Stimulated activated CD8-positive, alpha-beta memory T cell treated with anti-CD3 and anti-CD28 coated beads, Interleukin-12 subunit alpha, Interleukin-12 subunit beta, amount 100 ng/mL, for 24 hours (primary cell): ENCODE measurements at regions not wholly inside any gene's neighbourhood (a gene's known extent, or its start where the extent isn't known, plus 50 kb on each side); places are given as distances from the start of the nearest gene placed in this dataset.
"Not testable (repeated sequence)": the region's sequence is repeated elsewhere in the genome, so short reads cannot be mapped to it uniquely, and the experiment has no call there.

Experiments used
- DNase-seq: peaks from one replicate; pipeline ENCODE4 v3.0.0-alpha.2; 2020; ENCODE audit errors: extremely low read depth

DNA sequence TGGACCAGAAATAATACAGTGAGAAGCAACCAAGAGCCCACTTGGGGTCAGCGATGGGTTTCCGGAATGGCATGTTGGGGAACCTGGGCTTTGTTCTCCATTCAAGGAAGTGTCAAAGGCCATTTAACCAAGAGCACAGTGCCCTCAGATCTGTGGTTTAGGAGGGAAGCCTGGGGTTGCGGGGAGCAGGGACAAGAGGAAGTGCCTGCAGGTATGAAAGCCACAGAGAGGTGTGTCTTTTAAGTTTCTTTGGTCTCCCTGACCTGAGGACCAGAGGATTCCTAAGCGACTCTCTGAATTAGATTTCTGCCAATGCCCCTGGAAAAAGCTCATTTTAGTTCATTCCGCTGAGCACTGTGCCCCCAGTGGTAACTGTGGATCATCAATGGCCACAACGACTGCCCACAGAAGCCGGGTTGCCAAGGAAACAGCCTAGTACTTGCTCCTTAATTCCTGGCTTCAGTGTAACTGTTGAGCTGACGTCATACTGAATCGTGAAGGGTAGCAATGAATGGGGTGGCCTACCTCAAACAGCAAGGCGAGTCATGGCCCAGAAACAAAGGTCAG lies 107.3 kb upstream of the SPIN1 start:
- no peak for DNase-seq

DNA sequence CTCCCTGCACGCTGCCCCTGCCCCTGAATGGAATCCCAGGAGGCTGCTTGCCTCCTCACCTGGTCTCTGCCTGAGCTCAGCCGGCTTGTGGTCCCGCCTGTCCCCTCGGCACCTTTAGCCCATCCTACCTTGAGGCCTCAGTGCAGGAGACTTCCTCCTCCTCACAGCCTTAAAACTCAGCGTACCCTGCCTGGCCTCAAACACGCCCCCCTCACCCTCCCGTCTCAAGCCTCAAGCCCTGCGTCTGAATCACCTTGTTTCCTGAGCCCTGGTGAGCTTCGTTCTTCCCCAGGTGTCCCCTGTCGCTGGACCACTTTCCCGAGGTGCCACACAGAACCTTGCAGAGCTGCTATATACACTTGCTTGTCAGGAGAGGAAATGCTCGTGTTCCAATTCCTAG lies 110.2 kb upstream of the SPIN1 start:
- no peak for DNase-seq

DNA sequence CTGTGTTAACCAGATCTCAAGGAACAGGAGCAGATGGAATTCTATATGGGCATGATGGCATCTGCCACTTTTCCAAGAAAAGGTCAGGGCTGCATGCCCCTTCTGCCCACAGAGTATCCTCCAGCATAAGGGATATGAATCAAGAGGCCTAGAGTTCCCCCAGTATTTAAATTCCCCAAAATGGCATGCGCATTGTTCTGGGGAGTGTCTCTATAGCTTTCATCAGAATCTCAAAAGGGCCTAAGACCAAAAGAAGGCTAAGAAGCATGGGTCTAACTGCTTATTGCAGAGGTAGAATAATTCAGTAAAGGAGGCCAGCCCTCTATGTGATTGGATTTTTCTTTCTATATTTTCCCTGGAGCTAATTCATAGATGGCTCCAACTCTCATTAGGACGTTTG lies 114.2 kb upstream of the SPIN1 start:
- no peak for DNase-seq

DNA sequence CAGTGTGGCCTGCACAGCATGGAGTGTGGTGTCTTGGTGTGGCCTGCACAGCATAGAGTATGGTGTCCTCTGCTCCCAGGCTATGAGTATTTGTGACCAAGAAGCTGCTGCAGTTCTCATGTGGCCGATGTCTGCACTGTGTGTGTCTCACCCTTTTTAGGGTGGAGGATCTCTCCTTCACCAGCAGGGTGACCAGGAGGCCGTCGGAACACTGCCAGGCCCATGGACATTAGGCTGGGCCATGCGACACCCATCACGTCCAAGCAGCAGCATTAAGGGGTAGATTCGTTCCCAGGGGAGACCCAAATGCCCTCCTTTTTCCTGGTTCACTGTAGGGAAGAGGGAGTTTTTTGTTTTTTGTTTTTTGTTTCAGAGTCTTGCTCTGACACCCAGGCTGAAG lies 115.3 kb upstream of the SPIN1 start:
- DNase-seq: no peak

DNA sequence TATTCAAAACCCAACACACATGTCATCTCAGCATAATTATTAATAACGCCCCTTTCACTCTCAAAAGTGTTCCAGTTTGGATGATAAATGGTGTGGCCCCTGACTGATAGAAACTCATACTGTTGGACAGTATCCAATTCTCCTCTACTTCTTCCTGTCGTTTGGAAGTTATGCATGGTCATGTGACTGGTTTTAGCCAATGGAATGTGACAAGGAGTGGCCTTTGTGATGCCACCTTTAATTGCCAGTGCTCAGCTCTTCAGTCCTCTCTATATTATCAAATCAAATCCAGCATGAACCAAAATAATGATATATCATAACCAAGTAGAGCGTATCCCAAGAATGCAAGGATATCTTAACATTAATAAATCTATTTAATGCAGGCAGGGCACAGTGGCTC lies 117.8 kb upstream of the SPIN1 start:
- no peak for DNase-seq

DNA sequence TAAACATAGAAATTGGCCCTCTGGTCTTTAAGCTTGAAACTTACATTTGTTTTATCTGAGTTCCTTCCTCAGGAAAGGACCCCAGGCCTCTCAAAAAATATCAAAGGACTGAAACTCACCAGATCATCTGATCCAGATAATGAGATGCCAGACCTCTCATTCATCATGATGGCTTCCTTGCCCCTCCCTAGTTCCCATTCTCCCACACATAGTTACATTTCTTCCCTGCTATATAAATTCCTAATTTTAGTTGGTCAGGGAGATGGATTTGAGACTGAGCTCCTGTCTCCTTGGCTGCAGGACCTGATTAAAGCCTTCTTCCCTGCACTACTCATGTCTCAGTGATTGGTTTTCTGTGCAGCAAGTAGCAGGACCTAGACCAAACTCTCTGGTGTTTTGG lies 119.4 kb upstream of the SPIN1 start:
- DNase-seq: no peak

DNA sequence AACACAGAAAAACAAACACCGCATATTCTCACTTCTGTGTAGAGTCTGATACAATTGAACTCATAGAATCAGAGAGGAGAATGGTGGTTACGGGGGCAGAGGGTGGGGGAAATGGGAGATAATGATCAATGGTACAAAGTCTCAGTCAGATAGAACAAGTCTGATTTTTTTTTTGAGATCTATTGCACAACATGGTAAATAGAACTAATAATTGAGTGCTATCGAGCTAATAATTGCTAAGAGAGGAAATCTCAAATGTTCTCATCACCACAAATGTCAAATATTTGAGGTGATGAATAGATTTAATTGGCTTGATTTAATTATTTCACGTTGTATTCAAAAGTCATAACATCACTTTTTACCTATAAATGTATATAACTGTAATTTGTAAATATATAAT lies 121.0 kb upstream of the SPIN1 start:
- no peak for DNase-seq

DNA sequence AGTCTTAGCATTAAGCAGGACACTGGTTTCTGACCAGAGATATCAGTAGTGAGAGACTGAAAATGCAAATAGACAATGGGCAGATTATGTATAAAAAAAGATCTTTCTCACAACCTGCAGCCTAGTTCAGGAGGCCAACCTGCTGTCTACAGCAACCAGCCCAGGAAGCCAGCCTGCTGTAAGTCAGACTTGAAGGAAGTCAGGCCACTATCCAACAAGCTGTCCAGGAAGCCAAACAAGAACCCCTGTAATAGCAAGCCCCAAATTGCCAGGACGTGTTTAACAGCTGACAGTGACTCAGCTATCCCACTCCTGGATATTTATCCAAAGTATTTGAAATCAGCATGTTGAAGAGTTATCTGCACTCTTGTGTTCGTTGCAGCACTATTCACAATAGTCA lies 121.8 kb upstream of the SPIN1 start:
- no peak for DNase-seq

DNA sequence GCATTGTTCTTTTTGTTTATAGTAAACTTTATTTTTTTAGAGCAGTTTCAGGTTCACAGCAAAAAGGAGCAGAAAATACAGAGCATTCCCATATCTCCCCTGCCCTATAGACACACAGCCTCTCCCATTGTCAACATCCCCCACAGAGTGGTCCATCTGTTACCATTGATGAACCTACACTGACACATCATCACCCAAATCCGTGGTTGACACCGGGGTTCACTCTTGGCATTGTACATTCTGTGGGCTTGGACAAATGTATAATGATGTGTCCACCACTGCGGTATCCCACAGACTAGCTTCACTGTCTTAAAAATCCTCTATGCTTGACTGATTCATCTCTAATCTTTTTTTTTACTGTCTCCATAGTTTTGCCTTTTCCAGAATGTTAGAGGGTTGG lies 120.7 kb upstream of the SPATA31C2 start:
- DNase-seq: no peak

DNA sequence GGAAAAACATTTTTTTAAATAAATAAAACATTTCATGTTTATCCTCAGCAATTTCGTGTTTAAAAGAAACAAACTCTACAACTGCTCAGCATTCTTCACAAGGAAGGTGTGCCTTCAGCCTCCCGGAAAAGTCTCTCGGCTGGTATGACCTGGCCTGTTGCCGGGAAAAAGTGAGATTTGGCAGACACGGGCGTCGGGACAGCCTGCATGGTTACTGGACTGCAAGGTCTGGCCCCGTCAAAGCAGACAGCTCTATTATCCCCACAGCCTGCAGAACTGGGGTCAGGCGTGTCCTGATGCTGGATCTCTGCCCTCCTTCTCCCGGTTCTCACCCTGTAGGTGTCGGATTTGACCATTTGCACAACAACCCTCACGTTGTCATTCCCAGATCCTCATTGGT lies 120.3 kb upstream of the SPATA31C2 start:
- DNase-seq: no peak

DNA sequence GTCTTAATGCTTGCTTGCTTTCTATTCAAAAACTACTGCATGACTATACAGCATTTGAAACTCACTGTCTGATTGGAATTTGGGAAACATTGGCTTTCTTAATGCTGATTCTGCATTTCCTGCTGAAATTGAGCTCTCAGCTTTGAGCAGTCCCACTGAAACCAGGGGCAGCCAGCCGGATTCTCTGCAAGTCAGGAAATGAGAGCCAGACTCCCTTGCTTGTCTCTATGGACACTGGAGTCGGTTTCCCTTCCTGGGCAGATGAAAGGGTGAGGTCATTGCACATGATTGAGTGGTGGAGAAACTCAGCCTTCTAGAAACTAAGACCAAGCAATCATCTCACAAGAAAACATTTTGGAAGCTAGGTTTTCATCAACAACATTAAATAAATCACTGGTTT lies 119.7 kb upstream of the SPATA31C2 start:
- DNase-seq: no peak

DNA sequence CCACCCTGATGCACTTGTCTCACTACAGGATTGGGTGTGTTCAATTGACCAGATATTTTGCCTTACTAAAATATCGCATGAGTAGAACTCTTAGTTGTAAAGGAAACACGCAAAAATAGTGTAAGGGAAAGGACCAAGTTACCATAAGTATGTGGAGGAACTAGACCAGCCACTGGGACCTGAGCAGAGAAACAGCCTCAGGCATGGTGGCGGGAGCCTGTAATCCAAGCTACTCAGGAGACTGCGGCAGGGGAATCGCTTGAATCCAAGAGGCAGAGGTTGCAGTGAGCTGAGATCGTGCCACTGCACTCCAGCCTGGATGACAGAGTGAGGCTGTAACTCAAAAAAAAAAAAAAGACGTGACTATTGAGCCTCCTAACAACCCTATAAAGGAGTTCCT lies 117.9 kb upstream of the SPATA31C2 start:
- DNase-seq: no peak

DNA sequence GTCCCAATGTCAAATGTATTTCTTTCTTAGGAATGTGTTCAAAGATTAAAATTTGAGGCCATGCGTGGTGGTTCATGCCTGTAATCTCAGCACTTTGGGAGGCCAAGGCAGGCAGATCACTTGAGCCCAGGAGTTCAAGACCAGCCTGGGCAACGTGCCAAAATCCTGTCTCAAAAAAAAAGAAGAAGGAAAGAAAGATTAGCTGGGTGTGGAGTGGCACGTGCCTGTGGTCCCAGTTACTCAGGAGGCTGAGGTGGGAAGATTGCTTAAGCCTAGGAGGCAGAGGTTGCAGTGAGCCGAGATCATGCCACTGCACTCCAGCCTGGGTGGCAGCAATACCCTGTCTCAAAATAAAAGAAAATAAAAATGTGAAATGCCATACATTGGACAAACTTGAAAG lies 117.5 kb upstream of the SPATA31C2 start:
- DNase-seq: not testable (repeated sequence)

DNA sequence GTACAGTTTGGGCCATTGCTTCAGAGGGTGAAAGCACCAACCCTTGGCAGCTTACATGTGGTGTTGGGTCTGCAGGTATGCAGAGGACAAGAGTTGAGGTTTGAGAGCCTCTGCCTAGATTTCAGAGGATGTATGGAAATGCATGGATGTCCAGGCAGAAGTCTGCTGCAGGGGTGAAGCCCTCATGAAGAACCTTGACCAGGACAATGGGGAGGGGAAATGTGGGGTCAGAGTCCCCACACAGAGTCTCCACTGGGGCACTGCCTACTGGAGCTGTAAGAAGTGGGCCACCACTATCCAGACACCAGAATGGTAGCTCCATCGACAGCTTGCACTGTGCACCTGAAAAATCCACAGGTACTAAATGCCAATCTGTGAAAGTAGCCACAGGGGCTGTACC lies 113.6 kb upstream of the SPATA31C2 start:
- no peak for DNase-seq

DNA sequence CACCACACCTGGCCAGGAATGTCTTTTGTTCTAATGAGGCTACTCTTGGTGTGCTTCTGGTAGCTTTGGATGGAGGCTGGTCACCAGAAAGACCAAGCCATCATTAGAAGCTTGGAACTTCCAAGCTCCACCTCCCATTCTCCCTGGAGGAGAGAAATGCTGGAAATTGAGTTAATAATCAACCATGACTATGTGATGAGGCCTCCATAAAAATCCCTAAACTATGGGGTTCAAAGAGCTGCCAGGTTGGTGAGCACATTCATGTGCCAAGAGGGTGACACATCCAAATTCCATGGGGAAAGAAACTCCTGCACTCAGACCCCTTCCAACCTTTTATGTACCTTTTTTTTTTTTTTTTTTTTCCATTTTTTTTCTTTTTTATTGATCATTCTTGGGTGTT lies 105.5 kb upstream of the SPATA31C2 start:
- no peak for DNase-seq

DNA sequence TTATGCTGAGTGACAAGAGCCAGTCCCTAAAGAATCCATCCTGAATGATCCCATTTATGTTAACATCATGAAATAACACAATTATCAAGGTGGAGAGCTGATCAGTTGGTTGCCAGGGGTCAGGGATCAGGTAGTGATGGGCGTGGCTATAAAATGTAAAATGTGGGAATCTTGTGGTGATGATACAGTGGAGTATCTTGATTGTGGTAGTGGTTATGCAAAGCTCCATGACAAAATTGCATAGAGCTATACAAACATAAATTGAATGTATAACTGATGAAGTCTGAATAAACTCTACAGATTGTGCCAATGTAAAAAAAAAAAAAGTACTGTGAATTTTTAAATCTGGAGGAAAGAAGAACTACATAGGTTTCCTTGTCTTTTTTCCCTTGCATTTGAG lies 104.6 kb upstream of the SPATA31C2 start:
- no peak for DNase-seq

DNA sequence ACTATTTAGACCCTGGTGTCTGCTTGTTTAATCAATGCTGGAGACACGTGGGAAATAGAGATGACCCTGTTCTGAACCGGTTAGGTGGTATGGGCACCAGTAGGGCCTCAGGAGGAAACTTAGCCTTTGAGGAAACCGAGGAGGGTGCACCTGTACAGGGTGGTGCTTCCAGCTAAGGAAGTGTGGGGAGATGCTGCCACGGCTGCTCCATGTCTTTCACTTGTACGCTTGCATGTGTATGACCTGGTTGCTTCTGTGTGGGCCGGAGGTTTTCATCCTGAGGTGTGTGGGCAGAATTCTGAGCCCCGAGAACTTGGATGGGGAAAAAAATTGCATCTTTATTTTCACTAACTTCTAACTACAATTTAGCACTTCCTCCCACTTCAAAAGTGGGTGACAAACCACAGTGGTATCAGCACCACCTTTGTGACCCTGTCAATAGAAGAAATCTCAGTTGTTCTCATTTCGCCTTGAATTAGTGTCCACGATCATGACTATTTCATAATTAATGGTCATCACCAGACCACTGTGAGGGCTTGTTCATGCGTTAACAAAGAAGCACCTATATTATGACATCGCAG lies 99.8 kb upstream of the SPATA31C2 start:
- DNase-seq: no peak

DNA sequence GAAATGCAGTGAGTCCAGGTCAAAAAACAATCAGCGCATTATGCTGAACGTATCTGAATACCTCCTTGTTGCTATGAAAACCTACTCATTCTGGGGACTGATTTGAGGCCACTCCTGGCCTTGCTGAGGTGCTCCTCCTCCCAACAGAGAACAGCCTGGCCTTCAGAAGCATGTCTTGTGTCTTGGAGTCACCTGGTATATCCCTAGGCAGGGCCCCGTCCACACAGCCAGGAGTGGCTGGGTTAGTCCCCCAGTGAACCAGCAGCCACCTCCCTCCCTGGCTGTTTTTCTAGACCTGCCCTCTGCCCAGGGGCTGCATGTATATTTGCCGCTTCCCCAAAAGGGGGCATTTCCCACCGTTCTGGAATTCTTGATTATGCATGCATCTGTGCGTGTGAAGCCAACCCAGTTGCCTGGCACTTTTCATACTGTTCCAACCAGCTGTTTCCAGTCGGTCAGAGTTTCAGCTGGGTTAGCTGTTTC lies 99.2 kb upstream of the SPATA31C2 start:
- no peak for DNase-seq

DNA sequence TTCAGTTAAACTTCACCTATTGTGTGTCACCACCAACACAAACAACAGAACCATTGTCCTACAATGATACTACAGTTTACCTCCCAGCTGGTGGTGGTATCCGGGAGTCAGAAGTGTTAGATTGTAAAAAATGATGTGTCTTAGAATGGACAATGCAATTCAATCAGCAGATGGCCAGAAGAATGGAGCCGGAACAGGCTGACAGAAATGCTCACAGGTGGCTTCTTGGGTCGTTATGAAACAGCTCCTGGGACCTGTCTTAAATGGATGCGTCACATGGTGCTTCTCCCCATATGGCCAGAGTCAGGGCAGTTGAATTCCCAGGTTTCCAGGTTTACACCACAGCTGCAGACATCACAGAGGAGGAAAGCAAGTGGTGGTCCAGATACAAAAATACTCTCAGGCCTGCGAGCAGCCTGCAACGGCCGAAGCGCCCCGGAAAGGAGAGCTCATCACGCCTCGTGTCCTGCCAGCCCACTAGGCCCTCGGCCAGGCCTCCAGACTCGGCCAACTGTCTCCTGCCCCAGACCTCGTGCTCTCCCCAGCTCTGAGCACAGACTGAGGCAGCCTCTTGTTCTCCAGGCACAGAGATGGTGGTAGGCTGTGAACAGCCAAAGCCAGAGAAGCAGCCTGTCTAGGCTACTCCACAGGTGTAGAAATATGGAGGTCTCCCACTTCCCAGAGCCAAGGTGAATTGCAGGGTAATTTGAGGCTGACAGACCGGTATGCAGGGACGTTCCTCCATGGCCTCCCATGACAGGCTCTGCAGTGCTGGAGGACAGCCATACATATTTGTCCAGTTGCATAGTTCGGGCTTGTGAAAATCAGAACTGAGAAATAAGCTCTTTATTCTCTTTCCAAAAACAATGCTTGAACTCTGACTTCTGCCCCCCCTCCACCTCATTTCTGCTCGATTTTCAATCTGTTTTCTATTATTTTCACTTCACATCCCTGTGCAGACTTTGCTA lies 98.5 kb upstream of the SPATA31C2 start:
- DNase-seq: no peak

DNA sequence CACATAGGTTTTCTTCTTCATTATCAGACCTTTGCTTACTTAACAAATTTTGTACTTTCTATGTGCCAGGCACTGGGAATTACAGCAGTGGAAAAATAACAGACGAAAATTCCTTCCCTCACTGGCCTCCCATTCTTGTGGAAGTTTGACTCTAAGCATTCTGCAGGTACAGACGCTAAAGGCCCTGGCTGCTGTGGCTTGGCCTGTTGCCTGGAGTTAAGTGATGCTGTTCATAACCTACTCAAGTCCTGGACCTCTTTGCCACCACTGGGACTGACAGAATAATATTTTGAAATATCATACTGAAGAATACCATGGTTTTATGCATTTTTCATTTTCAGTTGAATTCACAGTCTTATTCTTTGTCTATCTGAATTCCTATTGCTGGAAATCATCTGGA lies 97.3 kb upstream of the SPATA31C2 start:
- DNase-seq: no peak

DNA sequence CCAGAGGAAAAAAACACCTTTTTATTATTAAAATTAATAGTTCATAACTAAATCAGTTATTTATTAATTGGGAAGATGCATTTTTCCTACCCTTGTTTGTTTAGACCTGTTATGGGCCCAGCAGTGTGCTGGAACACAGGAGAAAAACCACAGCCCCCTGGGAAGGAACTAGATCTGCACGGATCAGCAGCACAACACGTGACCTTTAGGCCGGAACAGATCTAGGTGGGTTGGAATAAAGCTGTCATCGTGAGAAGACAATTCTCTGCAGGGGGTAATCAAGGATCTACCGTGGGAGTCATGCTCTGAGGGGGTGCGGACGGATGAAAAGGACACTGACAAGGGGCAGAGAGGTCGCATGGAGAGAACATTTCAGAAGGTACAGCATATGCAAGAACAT lies 95.8 kb upstream of the SPATA31C2 start:
- DNase-seq: no peak

DNA sequence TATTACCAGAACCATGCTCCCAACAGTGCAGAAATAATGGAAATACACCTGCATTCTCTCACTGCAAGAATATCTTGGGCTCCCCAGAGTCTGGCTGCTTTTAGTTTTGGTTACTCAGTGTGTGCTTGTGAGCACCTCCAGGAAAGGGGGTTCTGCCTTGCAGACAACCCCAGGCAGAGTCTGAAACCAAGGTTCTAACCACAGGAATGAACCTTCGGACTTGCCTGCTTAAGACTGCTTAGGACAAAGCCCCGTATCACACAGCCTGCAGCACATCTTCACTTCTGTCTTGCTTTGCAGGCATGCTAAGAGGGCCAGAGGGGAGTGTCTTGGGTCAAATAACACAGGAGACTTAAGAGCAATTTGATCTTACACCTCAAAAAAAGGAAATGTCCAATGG lies 94.8 kb upstream of the SPATA31C2 start:
- no peak for DNase-seq

DNA sequence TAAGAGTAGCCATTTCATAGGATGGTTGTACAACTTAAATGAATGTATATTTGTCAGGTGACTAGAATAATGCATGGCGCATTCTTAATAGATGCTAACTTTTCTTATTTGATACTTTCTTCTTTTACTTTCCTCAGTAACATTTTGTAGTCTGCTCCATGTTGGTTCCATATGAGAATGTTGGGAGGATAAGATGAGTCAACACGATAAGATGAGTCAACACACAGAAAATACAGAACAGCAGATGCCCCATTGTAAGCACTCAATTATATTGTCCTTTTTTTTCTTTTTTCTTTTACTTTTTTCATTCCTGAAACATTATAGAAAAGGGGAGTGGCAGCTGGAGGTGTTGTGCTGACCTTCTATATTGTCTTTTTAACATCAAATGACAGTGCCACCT lies 92.3 kb upstream of the SPATA31C2 start:
- DNase-seq: no peak
